Suppressor macrophage treated with lipopolysaccharide for 4 hours (primary cell): ENCODE measurements at regions not wholly inside any gene's neighbourhood (a gene's known extent, or its start where the extent isn't known, plus 50 kb on each side); places are given as distances from the start of the nearest gene placed in this dataset.

Experiments
- DNase-seq: peaks from one replicate; pipeline ENCODE4 v3.0.0-alpha.2; 2020

DNA sequence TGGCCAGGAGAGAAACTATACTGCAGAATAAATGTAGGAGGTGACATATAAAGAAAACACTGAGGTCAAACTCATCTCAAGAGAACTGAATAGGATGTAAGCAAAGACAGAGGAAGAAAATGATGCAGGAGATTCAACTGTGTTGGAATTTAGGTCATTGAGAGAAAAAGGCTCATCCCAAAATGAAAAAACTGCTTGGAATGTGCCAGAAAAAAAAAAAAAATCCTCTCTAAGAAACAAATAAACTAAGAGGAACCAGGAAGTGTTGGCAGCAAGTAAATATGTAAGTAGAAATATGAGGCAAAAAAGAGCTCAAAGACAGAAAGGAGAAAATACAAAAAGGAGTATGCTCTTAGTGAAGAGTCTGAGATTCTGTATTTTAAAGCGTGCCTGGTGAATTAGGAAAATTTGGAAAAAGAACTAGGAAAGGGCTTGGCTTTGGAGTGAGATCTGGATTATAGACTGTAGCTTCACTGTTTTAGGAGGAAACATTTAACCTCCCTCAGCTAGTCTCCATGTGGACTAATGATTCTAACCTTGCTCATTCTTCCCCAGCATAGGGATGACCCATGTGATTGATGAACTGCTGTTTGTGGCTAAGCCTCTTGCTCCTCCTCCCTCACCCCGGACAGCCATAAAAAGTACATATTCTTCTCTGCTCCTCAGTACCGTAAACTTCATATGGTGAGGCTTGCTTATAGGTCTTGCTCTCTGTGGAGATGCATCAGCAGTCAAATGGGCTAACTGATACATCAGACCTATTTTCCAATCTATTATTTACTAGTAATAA is 185.6 kb upstream of the POU5F2 start:
- DNase-seq, result no peak

GRCh38 chr5:93925321-93925720 is 183.9 kb upstream of the POU5F2 start:
- no peak for DNase-seq

DNA sequence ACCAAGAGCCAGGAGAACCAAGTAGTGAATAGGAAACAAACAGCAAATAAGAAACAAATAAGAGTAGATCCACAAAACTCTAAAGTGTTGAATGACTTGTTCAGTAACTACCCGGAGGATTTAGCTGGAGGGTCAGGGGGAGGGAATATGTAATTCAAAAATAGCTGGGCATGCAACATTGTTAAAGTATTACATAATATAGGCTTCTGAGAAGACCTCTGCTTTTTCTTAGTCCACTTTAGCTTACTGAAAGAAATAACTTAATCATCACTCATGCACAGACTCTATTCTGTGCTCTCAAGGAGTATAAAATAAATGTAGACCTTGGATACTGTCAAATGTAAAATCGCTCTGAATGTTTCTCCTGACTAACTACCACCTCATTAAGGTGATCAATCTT is 183.2 kb upstream of the POU5F2 start:
- DNase-seq, result no peak

- DNase-seq, result no peak
Observed at GRCh38 chr5:93922551-93922950, 181.2 kb upstream of the POU5F2 start.

- no peak for DNase-seq
Observed at GRCh38 chr5:93921001-93921400, 179.6 kb upstream of the POU5F2 start.

DNA sequence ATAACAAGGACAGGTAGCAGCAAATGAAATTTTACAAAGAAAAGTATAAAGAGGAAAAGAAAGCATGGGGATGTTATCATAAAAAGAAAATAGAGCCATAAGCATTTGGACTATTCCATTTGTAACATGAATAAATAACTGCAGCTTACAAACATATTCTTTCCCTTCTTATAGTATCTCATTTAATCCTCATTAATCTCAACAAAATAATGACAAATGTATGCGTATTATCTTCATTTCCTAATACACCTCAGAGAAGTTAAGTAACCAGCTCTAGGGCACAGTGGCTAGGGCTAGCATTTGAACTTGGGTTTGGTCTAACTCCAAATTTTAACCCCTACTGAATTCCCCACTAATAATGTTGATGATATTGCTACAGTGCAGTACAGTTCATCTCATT is 175.5 kb upstream of the POU5F2 start:
- no peak for DNase-seq

GRCh38 chr5:93915142-93915553 is 173.7 kb upstream of the POU5F2 start:
- DNase-seq, result peak; percentile 67

- DNase-seq, result no peak
Observed at GRCh38 chr5:93911609-93912008, 170.2 kb upstream of the POU5F2 start.

GRCh38 chr5:93909356-93909755 is 168.0 kb upstream of the POU5F2 start:
- peak; percentile 10 for DNase-seq

- no peak for DNase-seq
Observed at GRCh38 chr5:93904917-93905316, 163.5 kb upstream of the POU5F2 start.

- DNase-seq, result no peak
Observed at GRCh38 chr5:93902288-93902687, 160.9 kb upstream of the POU5F2 start.

GRCh38 chr5:93899026-93899600 is 157.7 kb upstream of the POU5F2 start:
- peak; percentile 8 for DNase-seq

GRCh38 chr5:93894601-93895354 is 153.4 kb upstream of the POU5F2 start:
- no peak for DNase-seq

- no peak for DNase-seq
Observed at GRCh38 chr5:93893075-93893474, 151.7 kb upstream of the POU5F2 start.

- DNase-seq, result no peak
Observed at GRCh38 chr5:93892481-93892880, 151.1 kb upstream of the POU5F2 start.

- DNase-seq, result no peak
Observed at GRCh38 chr5:93891491-93892480, 150.4 kb upstream of the POU5F2 start.

- no peak for DNase-seq
Observed at GRCh38 chr5:93890657-93891056, 149.3 kb upstream of the POU5F2 start.

DNA sequence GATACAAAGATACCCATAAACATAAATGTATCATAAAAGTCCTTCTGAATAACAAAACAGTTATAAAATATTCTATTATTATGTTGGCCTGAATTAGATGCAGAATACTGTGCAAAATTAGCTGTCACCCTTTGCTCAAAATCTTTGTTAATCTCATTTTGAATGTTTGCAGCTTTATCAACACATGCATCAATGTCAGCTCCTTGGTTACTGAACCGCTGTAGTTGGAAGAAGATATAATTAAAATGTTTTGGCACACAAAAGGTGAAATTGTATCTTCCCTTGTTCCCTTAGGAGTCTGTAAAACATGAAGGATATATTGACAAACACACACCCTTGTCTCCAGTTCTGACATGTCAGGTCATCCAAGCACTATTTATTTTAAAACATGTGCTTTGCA is 146.3 kb upstream of the POU5F2 start:
- DNase-seq, result no peak

GRCh38 chr5:93886917-93887361 is 145.5 kb upstream of the POU5F2 start:
- DNase-seq, result peak; percentile 51

- no peak for DNase-seq
Observed at GRCh38 chr5:93886098-93886806, 144.9 kb upstream of the POU5F2 start.

DNA sequence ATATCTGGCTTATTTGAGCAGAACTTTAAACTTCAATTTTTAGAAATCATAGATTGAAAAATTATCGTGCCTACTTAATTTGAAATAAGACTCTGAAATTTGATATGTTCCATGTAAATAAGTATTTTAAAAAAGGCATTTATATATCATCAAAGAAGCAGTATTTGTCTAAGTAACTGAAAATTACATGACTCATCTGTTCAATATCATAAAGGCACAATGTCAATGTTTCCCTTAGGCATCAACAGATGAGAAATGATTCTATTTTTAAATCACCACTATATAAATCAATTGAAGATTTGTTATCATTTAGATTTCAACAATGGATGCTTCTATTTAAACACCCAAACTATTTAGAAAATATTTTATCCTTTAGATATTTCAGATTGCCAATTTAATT is 142.9 kb upstream of the POU5F2 start:
- no peak for DNase-seq

DNA sequence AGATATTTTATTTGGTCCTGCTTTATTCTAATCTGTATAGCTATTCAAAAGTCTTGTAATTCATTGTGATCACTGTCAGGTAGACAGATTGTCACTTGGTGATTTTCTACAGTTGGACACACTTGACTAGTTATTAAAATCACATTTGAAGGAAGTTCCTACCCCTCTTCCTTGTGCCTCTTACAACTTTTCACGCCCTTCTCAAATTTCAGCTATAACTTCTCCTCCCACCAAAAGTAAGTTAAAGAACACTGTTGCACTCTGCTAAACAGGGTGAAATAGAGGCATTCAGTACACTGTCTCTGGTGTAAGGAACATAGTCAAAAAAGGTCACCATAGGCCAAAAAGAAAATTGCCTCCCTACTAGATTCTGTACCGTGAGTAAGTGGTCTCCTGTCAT is 142.1 kb upstream of the POU5F2 start:
- no peak for DNase-seq
